Loucy (cell line): ENCODE measurements at regions not wholly inside any gene's neighbourhood (a gene's known extent, or its start where the extent isn't known, plus 50 kb on each side); places are given as distances from the start of the nearest gene placed in this dataset.

Experiments
- CTCF ChIP-seq: fragments of 200-600 bp; sonication (generic); conservative IDR thresholded peaks from 2 replicates; pipeline ENCODE4 v1.5.1; 2014; ENCODE audit warnings: mild to moderate bottlenecking, antibody characterized with exemption, low read length
- EZH2phosphoT487 ChIP-seq: fragments of 200-600 bp; IDR thresholded peaks from 2 replicates; pipeline ENCODE4 v1.6.1; 2018; ENCODE audit warnings: antibody characterized with exemption, mild to moderate bottlenecking, moderate library complexity, borderline replicate concordance

DNA sequence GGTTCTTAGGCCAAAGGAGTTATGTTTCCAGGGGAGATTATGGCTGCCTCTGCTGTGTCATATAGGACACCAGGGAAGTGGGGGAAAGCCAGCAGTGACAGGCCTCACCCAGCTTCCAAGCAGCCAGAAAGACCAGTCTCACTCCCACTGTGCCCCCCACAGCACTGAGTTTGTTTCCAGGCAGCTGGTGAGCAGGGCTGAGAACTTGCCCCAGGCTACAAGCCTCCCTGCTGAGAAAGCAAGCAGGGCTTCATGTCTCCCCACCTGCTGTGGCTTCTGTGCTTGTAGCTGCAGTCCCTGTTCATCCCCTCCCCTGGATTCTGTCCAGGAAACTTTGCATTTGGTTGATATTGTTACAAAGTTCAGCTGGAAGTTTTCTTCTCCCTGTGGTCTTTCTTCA lies 376.3 kb downstream of the PDCD6IP start:
- TF ChIP-seq CTCF (no peak), EZH2phosphoT487 (no peak)
